MG63 (cell line): ENCODE measurements at regions not wholly inside any gene's neighbourhood (a gene's known extent, or its start where the extent isn't known, plus 50 kb on each side); places are given as distances from the start of the nearest gene placed in this dataset.
"Not testable (repeated sequence)": the region's sequence is repeated elsewhere in the genome, so short reads cannot be mapped to it uniquely, and the experiment has no call there.

Source experiments
- DNase-seq: peaks from one replicate; pipeline ENCODE4 v3.0.0-alpha.2; 2020
- H3K27me3 ChIP-seq: fragments of 250-450 bp; sonication (Bioruptor Pico); 2 replicates; pipeline ENCODE4 v1.5.1; 2020; ENCODE audit warnings: mild to moderate bottlenecking, moderate library complexity
- H3K36me3 ChIP-seq: fragments of 250-450 bp; sonication (Bioruptor Pico); 2 replicates; pipeline ENCODE4 v1.5.1; 2020; ENCODE audit warnings: mild to moderate bottlenecking, moderate library complexity
- H3K4me3 ChIP-seq: fragments of 250-450 bp; sonication (Bioruptor Pico); 2 replicates; pipeline ENCODE4 v1.5.1; 2020; ENCODE audit warnings: mild to moderate bottlenecking, moderate library complexity
- H3K9me3 ChIP-seq: fragments of 250-450 bp; sonication (Bioruptor Pico); 2 replicates; pipeline ENCODE4 v1.5.1; 2020; ENCODE audit warnings: mild to moderate bottlenecking, moderate library complexity

GRCh38 chr7:9013940-9014339 lies 580.5 kb downstream of the NXPH1 start:
- DNase-seq, result no peak
- Histone ChIP-seq H3K27me3 (no peaks in the 10 kb centered on the region), H3K4me3 (no peak overlapping the region), H3K9me3 (no peaks in the 10 kb centered on the region), H3K36me3 (no peaks in the 10 kb centered on the region)

GRCh38 chr7:9017286-9017685 lies 583.9 kb downstream of the NXPH1 start:
- Histone ChIP-seq H3K27me3 (no peaks in the 10 kb centered on the region), H3K4me3 (no peak overlapping the region), H3K9me3 (no peaks in the 10 kb centered on the region), H3K36me3 (no peaks in the 10 kb centered on the region)
- no peak for DNase-seq

- H3K4me3 ChIP-seq, result no peak overlapping the region
- no peaks in the 10 kb centered on the region for H3K27me3 ChIP-seq
- DNase-seq, result no peak
- no peaks in the 10 kb centered on the region for H3K9me3 ChIP-seq
- H3K36me3 ChIP-seq, result no peaks in the 10 kb centered on the region
These were observed 589.0 kb downstream of the NXPH1 start for GRCh38 chr7:9022456-9022855.

GRCh38 chr7:9023675-9024294 lies 590.4 kb downstream of the NXPH1 start:
- no peaks in the 10 kb centered on the region for H3K36me3 ChIP-seq

GRCh38 chr7:9026121-9026520 lies 592.7 kb downstream of the NXPH1 start:
- DNase-seq, result no peak
- no peaks in the 10 kb centered on the region for H3K9me3 ChIP-seq
- no peak overlapping the region for H3K4me3 ChIP-seq
- no peaks in the 10 kb centered on the region for H3K27me3 ChIP-seq
- H3K36me3 ChIP-seq, result no peaks in the 10 kb centered on the region

More at GRCh38 chr7:9023675-9024294, 590.4 kb downstream of the NXPH1 start:
- DNase-seq, result no peak
- Histone ChIP-seq H3K9me3 (no peaks in the 10 kb centered on the region), H3K4me3 (no peak overlapping the region), H3K27me3 (no peaks in the 10 kb centered on the region)

GRCh38 chr7:9028012-9028411 lies 594.6 kb downstream of the NXPH1 start:
- DNase-seq, result no peak
- Histone ChIP-seq H3K9me3 (no peaks in the 10 kb centered on the region), H3K27me3 (no peaks in the 10 kb centered on the region), H3K4me3 (no peak overlapping the region), H3K36me3 (no peaks in the 10 kb centered on the region)

- Histone ChIP-seq H3K4me3 (no peak overlapping the region), H3K36me3 (no peaks in the 10 kb centered on the region), H3K27me3 (no peaks in the 10 kb centered on the region), H3K9me3 (no peaks in the 10 kb centered on the region)
- no peak for DNase-seq
These were observed 596.5 kb downstream of the NXPH1 start for GRCh38 chr7:9029681-9030530.

GRCh38 chr7:9030976-9031375 lies 597.6 kb downstream of the NXPH1 start:
- Histone ChIP-seq H3K9me3 (no peaks in the 10 kb centered on the region), H3K27me3 (no peaks in the 10 kb centered on the region), H3K36me3 (no peaks in the 10 kb centered on the region), H3K4me3 (no peak overlapping the region)
- DNase-seq, result no peak

GRCh38 chr7:9031386-9031785 lies 598.0 kb downstream of the NXPH1 start:
- H3K36me3 ChIP-seq, result no peaks in the 10 kb centered on the region
- H3K9me3 ChIP-seq, result no peaks in the 10 kb centered on the region
- no peak for DNase-seq
- H3K4me3 ChIP-seq, result no peak overlapping the region
- no peaks in the 10 kb centered on the region for H3K27me3 ChIP-seq

GRCh38 chr7:9036080-9036479 lies 602.7 kb downstream of the NXPH1 start:
- Histone ChIP-seq H3K9me3 (no peaks in the 10 kb centered on the region), H3K36me3 (no peaks in the 10 kb centered on the region), H3K27me3 (no peaks in the 10 kb centered on the region), H3K4me3 (no peak overlapping the region)
- no peak for DNase-seq

- no peaks in the 10 kb centered on the region for H3K36me3 ChIP-seq
- no peaks in the 10 kb centered on the region for H3K27me3 ChIP-seq
- no peak for DNase-seq
- no peak overlapping the region for H3K4me3 ChIP-seq
- no peaks in the 10 kb centered on the region for H3K9me3 ChIP-seq
These were observed 637.9 kb downstream of the NXPH1 start for GRCh38 chr7:9071160-9071762.

GRCh38 chr7:9075774-9076173 lies 642.4 kb downstream of the NXPH1 start:
- H3K27me3 ChIP-seq, H3K36me3 ChIP-seq, H3K9me3 ChIP-seq, H3K4me3 ChIP-seq, DNase-seq: not testable (repeated sequence)

- no peak for DNase-seq
These were observed 648.8 kb downstream of the NXPH1 start for GRCh38 chr7:9082203-9082602.

GRCh38 chr7:9083837-9084236 lies 650.4 kb downstream of the NXPH1 start:
- Histone ChIP-seq H3K36me3 (no peaks in the 10 kb centered on the region), H3K9me3 (no peaks in the 10 kb centered on the region), H3K27me3 (no peaks in the 10 kb centered on the region), H3K4me3 (no peak overlapping the region)
- DNase-seq, result no peak

More at GRCh38 chr7:9082203-9082602, 648.8 kb downstream of the NXPH1 start:
- Histone ChIP-seq H3K4me3 (no peak overlapping the region), H3K36me3 (no peaks in the 10 kb centered on the region), H3K27me3 (no peaks in the 10 kb centered on the region), H3K9me3 (no peaks in the 10 kb centered on the region)

GRCh38 chr7:9091282-9091681 lies 657.9 kb downstream of the NXPH1 start:
- H3K9me3 ChIP-seq, result no peaks in the 10 kb centered on the region
- no peak for DNase-seq
- H3K4me3 ChIP-seq, result no peak overlapping the region
- no peaks in the 10 kb centered on the region for H3K36me3 ChIP-seq
- H3K27me3 ChIP-seq, result no peaks in the 10 kb centered on the region

GRCh38 chr7:9097565-9098060 lies 664.2 kb downstream of the NXPH1 start:
- Histone ChIP-seq H3K4me3 (no peak overlapping the region), H3K9me3 (no peaks in the 10 kb centered on the region), H3K36me3 (no peaks in the 10 kb centered on the region), H3K27me3 (no peaks in the 10 kb centered on the region)
- no peak for DNase-seq

GRCh38 chr7:9100289-9100688 lies 666.9 kb downstream of the NXPH1 start:
- H3K36me3 ChIP-seq, result no peaks in the 10 kb centered on the region
- H3K27me3 ChIP-seq, result no peaks in the 10 kb centered on the region
- no peaks in the 10 kb centered on the region for H3K9me3 ChIP-seq
- no peak for DNase-seq
- H3K4me3 ChIP-seq, result no peak overlapping the region
